HUDEP-2 (cell line): ENCODE measurements at regions not wholly inside any gene's neighbourhood (a gene's known extent, or its start where the extent isn't known, plus 50 kb on each side); places are given as distances from the start of the nearest gene placed in this dataset.
A peak's percentile ranks its signal among the peaks of the same experiment; 100 is the strongest.

Source experiments
- DNase-seq, 76 experiments: peaks; one replicate each; lab custom pipeline; 2025; ENCODE audit not compliant: unreplicated experiment in 76 of 76; lab: John Stamatoyannopoulos, UW

GRCh38 chr4:167290678-167291077 lies 56.4 kb upstream of the SPOCK3 start:
- DNase-seq = peak in 5 of 76 experiments; percentile 1 to 2 (median 1)

GRCh38 chr4:167308876-167309275 lies 74.6 kb upstream of the SPOCK3 start:
- no peak for DNase-seq

DNA sequence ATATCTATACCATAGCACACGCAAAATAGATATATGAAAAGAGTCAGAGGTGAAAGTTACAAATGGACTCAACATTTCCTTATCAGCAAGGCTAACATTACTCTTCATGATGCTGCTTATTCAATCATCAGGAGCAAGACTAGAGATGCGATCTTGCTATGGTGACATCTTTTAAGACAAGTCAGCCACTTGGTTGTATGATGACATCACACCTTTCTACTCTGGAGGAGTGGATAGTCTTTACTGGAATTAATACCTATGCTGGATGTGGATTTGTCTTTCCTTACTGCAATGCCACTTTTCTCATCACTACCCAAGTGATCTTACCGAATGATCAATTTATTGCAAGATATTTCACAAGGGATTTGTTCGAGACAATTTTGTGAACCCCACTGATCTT lies 87.0 kb upstream of the SPOCK3 start:
- DNase-seq = no peak

DNA sequence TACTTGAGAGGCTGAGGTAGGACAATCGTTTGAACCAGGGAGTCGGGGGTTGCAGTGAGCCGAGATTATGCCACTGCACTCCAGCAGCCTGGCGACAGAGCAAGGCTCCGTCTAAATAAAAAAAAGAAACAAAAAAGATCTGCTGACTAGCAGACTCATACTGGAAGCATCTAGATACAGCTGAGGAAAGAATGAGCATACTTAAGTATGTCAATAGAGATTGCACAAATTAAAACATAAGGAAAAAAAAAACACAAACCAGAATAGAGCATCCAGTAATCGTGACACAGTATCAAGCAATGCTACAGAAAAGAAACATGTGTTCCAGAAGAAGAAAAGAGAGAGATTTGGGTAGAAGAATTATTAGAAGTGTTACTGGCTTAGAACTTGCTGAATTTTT lies 105.5 kb upstream of the SPOCK3 start:
- DNase-seq = no peak

DNA sequence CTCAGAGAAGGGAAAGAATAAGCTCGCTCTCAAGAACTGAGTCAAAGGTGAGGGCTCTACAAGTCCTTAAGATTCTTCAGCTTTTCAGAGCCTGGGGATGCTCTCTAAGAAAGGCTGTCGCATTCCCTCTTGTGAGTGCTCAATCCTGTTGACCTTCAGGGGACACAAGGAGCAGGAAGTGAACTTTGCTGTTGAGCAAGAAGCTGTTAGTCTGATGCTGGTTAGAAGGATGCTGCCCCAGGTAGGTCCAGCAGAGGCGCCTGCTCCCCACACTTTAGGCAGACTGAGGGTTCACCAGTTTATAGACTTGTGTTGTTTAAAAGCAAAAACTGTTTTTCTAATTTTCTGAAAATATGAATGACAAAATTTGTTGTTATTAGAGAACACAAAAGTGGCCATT lies 125.4 kb upstream of the SPOCK3 start:
- DNase-seq = no peak

GRCh38 chr4:167379076-167379835 lies 145.0 kb upstream of the SPOCK3 start:
- no peak for DNase-seq

DNA sequence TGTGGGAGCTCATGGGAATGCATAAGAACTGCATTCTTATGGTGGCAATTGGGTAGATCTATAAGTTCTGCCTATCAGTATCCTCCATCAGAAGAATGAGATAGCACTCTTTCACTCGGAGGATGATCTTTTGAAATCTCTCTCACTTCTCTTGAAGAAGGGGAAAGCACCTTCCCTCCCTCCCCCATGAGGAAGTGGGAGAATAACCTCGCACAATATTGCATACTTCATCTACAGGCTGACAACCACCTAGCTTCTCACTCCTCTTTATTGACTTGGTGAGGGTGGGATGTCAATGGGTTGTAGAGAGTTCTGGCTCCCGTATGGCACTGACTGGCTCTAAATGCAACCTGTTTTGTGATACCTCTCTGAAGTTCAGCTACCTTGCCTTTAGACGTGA lies 146.7 kb upstream of the SPOCK3 start:
- no peak for DNase-seq

DNA sequence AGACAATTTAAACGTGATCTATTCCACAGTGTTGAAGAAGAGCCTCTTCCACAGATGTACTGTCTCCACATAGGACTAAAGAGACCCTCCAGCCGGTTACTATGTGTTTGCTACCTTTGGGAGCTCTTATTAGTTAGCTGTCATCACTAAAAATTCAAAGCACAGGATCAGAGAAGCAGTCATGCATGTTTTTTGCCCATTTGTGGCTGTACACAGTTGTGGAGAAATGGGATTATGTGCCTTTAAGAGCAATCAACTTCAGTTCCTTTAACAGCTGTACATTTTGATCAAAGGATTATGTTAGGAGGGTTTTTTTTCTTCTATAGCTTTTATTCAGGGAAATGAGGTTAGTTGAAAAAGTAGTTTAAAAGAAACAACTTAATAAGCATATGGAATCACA lies 149.0 kb upstream of the SPOCK3 start:
- DNase-seq = no peak

DNA sequence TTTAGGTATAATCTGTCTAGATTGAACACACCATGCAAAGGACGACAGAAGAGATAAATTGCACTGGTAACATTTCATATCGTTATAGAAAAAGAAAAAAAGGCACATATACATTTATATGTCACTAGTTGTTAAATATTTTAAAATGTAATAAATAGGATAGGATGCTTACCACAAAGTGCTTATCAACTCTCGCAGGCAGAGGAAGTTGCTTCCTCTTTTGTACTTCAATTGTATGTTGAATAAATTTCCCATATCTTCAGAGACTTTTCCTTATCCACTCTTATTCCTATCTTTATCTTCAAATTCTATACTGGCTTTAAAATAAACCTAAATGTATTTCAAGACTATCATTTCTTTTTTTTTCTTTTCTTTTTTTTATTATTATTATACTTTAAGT lies 163.3 kb upstream of the SPOCK3 start:
- no peak for DNase-seq

DNA sequence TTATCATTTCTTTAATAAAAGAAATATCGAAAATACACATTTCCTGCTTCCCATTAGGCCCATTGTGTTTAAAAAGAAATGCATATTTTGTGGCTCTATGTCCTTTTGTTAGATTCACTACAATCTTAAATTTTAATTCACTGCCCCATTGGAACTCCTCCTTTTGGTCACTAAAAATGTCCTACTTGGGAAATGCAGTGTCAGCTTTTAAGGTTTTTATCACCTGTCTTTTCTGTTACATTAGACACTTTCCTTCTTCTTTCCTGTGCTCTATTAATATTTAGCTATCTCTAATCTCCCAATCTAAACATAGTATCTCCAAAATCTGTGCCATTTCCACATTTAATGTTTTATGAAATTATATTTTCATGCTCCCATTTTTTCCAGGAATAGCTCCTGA lies 164.9 kb upstream of the SPOCK3 start:
- no peak for DNase-seq

DNA sequence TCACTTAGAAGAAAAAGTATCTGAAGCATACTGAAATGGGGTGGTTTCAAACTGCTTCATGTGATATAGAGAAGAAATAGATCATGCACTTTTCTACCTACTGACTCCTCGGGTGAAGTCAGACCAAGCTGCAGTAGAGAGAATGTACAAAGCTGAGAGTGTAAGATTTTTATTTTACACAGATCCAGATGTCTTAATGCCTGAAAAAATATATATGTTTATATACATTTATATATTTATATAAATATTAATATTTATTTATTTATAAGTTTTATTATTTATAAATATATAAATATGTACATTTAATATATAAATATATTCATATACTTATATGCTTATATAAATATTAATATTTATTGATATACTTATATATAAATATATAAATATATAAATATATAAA lies 171.9 kb upstream of the SPOCK3 start:
- no peak for DNase-seq

DNA sequence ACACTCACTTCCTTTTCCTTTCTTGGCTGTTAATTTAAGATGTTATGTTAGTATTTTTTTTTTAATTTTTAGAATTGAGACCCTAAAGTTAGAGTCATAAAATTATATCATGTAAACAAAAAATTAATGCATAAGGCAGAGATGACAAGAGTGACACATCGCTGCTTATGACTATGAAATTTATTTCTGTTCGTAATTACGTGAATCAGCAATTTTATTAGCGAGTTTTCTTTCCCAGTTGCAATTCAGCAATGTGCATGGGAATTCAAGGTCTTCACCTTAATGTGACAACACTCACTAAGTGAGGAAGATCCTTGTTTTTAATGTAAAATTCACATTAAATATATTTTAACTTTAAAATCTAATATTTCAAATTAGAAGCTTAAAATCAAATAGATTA lies 181.2 kb upstream of the SPOCK3 start:
- DNase-seq = no peak

GRCh38 chr4:167419468-167420140 lies 185.3 kb upstream of the SPOCK3 start:
- DNase-seq = no peak

- DNase-seq = no peak
Observed at GRCh38 chr4:167421201-167421600, 186.9 kb upstream of the SPOCK3 start.

GRCh38 chr4:167424341-167425256 lies 190.3 kb upstream of the SPOCK3 start:
- DNase-seq = no peak

DNA sequence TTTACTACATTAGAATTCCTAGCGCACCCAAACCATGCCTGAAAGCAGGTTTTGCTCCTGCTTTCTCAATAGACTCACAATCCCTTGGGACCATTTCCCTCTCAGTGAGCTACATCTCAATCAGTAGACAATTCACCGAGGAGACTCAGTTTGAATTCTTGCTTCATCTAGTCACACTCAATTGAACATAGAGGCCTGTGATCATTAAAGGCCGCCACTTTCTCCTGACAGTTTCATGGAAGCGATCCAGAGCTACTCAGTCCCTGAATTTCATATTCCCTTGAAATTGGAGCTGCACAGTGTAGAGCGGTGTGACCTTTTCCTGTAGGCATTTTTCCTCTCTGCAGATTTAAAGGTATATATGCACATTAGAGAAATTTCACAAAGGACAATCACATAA lies 193.9 kb upstream of the SPOCK3 start:
- DNase-seq = no peak

DNA sequence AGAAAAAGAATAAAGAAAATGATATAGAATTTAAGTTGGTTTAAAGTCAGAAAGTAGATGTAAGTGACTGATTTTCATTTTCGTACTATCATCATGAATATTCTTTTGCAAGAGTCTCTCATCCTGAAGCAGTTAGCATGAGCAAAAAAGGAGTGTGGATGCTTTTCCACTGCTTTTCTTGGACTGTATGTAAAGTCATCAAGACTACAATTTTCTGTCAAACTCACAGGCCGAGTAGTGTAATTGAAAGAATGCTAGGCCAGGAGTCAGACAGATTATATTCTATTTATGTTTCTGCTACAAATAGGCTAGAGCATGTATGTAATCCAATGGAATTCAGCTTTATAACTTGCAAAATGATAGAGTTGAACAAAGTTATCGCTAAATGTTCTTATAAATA lies 197.1 kb upstream of the SPOCK3 start:
- no peak for DNase-seq

- DNase-seq = no peak
Observed at GRCh38 chr4:167435786-167436185, 201.5 kb upstream of the SPOCK3 start.

- DNase-seq = no peak
Observed at GRCh38 chr4:167443841-167444240, 209.5 kb upstream of the SPOCK3 start.

GRCh38 chr4:167452922-167453430 lies 218.7 kb upstream of the SPOCK3 start:
- no peak for DNase-seq

DNA sequence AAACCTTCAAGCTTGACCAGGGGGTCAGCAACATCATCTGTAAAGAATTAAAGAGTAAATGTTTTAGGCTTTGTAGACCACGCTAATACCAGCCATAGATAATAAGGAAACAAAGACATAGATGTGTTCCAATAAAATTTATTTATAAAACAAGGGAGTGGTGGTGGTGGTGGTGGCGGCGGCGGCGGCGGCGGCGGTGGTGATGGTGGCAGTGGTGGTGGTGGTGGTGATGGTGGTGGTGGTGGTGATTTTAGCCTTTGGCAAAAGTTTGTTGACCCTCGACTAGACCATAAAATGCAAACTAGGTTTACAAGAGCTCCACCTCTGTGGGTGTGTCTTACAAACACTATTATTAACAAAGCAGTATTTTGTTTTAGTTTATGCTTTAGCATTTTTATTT lies 222.3 kb upstream of the SPOCK3 start:
- no peak for DNase-seq
